GM12891 (cell line): ENCODE measurements at regions not wholly inside any gene's neighbourhood (a gene's known extent, or its start where the extent isn't known, plus 50 kb on each side); places are given as distances from the start of the nearest gene placed in this dataset.
"Not testable (repeated sequence)": the region's sequence is repeated elsewhere in the genome, so short reads cannot be mapped to it uniquely, and the experiment has no call there.

Source experiments
- POLR2A ChIP-seq: IDR thresholded peaks from 2 replicates; pipeline ENCODE4 v1.6.1; 2011; ENCODE audit warnings: low read depth, low read length, control low read depth
- TAF1 ChIP-seq: IDR thresholded peaks from 2 replicates; pipeline ENCODE4 v1.6.1; 2011; ENCODE audit warnings: low read depth, low read length, control low read depth

GRCh38 chr2:113379621-113380020 lies 57.9 kb upstream of the ZNG1B start:
- TF ChIP-seq TAF1, POLR2A: not testable (repeated sequence)
